ENCODE measurements at regions not wholly inside any gene's neighbourhood (a gene's known extent, or its start where the extent isn't known, plus 50 kb on each side); places are given as distances from the start of the nearest gene placed in this dataset.

GRCh38 chr10:105502058-105502457, 861.0 kb downstream of the SORCS3 start:
- DNase-seq, result no peak

- DNase-seq, result no peak
Measured at GRCh38 chr10:105494944-105495343, 853.9 kb downstream of the SORCS3 start.

- no peak for DNase-seq
Measured at GRCh38 chr10:105494303-105494702, 853.2 kb downstream of the SORCS3 start.

- DNase-seq, result no peak
Measured at GRCh38 chr10:105473170-105473569, 832.1 kb downstream of the SORCS3 start.

- DNase-seq, result no peak
Measured at GRCh38 chr10:105468759-105469158, 827.7 kb downstream of the SORCS3 start.

- no peak for DNase-seq
Measured at GRCh38 chr10:105466521-105466920, 825.4 kb downstream of the SORCS3 start.

- no peak for DNase-seq
Measured at GRCh38 chr10:105434970-105435369, 793.9 kb downstream of the SORCS3 start.

- DNase-seq, result no peak
Measured at GRCh38 chr10:105413997-105414396, 772.9 kb downstream of the SORCS3 start.

GRCh38 chr10:105409370-105409769, 768.3 kb downstream of the SORCS3 start:
- DNase-seq, result no peak

GRCh38 chr10:105406488-105406887, 765.4 kb downstream of the SORCS3 start:
- DNase-seq, result no peak

- no peak for DNase-seq
Measured at GRCh38 chr10:105398202-105398601, 757.1 kb downstream of the SORCS3 start.

GRCh38 chr10:105391670-105392351, 750.7 kb downstream of the SORCS3 start:
- no peak for DNase-seq

GRCh38 chr10:105387971-105388370, 746.9 kb downstream of the SORCS3 start:
- DNase-seq, result no peak

GRCh38 chr10:105383978-105384377, 742.9 kb downstream of the SORCS3 start:
- no peak for DNase-seq

- DNase-seq, result no peak
Measured at GRCh38 chr10:105370692-105371091, 729.6 kb downstream of the SORCS3 start.

GRCh38 chr10:105359708-105360107, 718.6 kb downstream of the SORCS3 start:
- no peak for DNase-seq

GRCh38 chr10:105358911-105359310, 717.8 kb downstream of the SORCS3 start:
- DNase-seq, result no peak

GRCh38 chr10:105356626-105357025, 715.5 kb downstream of the SORCS3 start:
- no peak for DNase-seq

- DNase-seq, result no peak
Measured at GRCh38 chr10:105354010-105354409, 712.9 kb downstream of the SORCS3 start.

GRCh38 chr10:105352827-105353226, 711.7 kb downstream of the SORCS3 start:
- DNase-seq, result no peak

GRCh38 chr10:105352281-105352680, 711.2 kb downstream of the SORCS3 start:
- DNase-seq, result no peak

GRCh38 chr10:105351187-105351586, 710.1 kb downstream of the SORCS3 start:
- no peak for DNase-seq

GRCh38 chr10:105347487-105347886, 706.4 kb downstream of the SORCS3 start:
- DNase-seq, result no peak

- no peak for DNase-seq
Measured at GRCh38 chr10:105342606-105343005, 701.5 kb downstream of the SORCS3 start.

GRCh38 chr10:105339669-105340068, 698.6 kb downstream of the SORCS3 start:
- DNase-seq, result no peak
